HUES64 (cell line): ENCODE measurements at regions not wholly inside any gene's neighbourhood (a gene's known extent, or its start where the extent isn't known, plus 50 kb on each side); places are given as distances from the start of the nearest gene placed in this dataset.

Source experiments
- H3K27ac ChIP-seq: 2 replicates; pipeline ENCODE4 v1.7.0; 2013; ENCODE audit warnings: low read depth, low read length, inconsistent platforms
- H3K27me3 ChIP-seq: 2 replicates; pipeline ENCODE4 v1.6.1; 2013; ENCODE audit warnings: mild to moderate bottlenecking, low read length; ENCODE audit not compliant: insufficient read depth
- H3K36me3 ChIP-seq: 2 replicates; pipeline ENCODE4 v1.6.1; 2013; ENCODE audit warnings: mild to moderate bottlenecking, low read length; ENCODE audit not compliant: insufficient read depth
- H3K4me1 ChIP-seq: 2 replicates; pipeline ENCODE4 v1.6.1; 2013; ENCODE audit warnings: mild to moderate bottlenecking, low read length, moderate library complexity; ENCODE audit not compliant: insufficient read depth
- H3K4me3 ChIP-seq: 2 replicates; pipeline ENCODE4 v1.5.1; 2013; ENCODE audit warnings: mild to moderate bottlenecking, low read length, moderate library complexity
- H3K9ac ChIP-seq: 2 replicates; pipeline ENCODE4 v1.6.1; 2013; ENCODE audit warnings: mild to moderate bottlenecking, low read depth, low read length
- H3K9me3 ChIP-seq: 2 replicates; pipeline ENCODE4 v1.6.1; 2013; ENCODE audit warnings: low read depth, low read length; ENCODE audit not compliant: insufficient read depth
- WGBS: fragments of 150-250, 120-280 bp; methylation state at CpG from one replicate; pipeline ENCODE4 v1.1.7; 2013; ENCODE audit warnings: missing lambda C conversion rate; 5-methylcytosine and 5-hydroxymethylcytosine counted together

DNA sequence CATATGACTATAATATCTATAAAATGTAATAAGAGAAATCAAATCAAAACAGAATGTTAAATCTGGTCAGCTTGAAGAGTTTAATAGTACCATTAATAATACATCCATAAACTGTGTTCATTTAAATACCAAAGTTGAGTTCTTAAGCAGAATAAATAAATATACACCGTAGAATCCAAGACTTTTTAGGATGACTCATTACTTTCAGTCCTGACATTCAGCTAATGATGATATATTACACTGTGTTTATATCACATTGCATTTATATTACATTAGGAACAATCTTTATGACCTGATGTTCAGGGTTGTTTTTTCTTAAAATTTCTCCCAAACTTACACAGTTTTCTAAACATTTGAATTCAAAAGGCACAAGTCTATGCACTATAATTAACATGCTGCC is 331.3 kb downstream of the SS18 start:
- H3K36me3 ChIP-seq = no peaks in the 10 kb centered on the region
- no peaks in the 10 kb centered on the region for H3K4me1 ChIP-seq
- no peaks in the 10 kb centered on the region for H3K27me3 ChIP-seq
- H3K4me3 ChIP-seq = no peak overlapping the region
- no peaks in the 10 kb centered on the region for H3K9me3 ChIP-seq
- H3K9ac ChIP-seq = no peak overlapping the region
- WGBS = no CpG with 5 or more reads among the region's 1 CpG
- H3K27ac ChIP-seq = no peak overlapping the region

DNA sequence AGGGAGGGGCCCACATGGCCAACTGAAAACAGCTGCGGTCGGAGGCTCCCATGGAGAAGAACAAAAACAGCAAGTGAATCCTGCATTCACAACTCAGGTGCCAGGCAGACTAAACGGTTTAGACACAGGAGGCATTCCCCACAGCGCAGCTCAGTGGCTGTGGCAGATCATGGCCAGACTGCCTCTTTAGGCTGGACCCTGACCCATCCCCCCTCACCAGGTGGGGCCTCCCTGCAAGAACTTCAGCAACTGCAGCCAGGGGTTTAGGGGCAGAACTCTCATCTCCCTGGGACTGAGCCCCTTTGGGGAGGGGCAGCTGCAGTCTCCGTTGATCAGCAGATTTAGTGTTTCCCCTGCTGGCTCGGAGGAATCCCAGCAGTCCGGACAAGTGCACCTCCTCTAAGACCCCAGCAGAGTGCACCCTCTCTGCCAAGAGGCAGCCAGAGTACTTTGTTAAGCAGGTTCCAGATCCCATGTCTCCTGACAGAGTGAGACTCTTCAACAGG is 346.7 kb downstream of the SS18 start:
- no peaks in the 10 kb centered on the region for H3K36me3 ChIP-seq
- H3K9me3 ChIP-seq = no peaks in the 10 kb centered on the region
- 61% methylated on average over 7 of the region's 7 CpGs for WGBS
- no peak overlapping the region for H3K4me3 ChIP-seq
- no peak overlapping the region for H3K9ac ChIP-seq
- H3K27ac ChIP-seq = no peak overlapping the region; the same call in 1 of the 2 replicates
- peaks cover 13% of the 10 kb centered on the region; the same call in 1 of the 2 replicates for H3K4me1 ChIP-seq
- H3K27me3 ChIP-seq = peaks cover under 1% of the 10 kb centered on the region; the same call in 1 of the 2 replicates

DNA sequence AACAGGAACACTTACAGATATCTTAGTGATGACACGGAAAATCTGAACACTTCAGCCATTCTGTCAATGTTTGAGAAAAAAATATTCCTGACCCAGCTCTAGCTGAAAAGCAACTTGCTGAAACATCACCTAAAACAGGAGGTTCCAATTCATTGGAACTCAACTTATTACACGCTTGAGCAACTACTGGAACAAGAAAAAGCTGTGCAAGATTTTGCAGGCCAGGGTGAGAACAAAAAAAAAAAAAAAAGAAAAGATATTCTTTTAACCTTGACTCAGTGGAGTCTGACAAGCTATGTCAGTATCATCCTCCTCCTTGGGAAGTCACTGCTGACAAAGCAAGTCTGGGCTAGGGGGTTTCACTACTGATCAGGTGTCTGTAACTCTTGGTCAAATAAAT is 351.0 kb downstream of the SS18 start:
- Histone ChIP-seq H3K4me3 (no peak overlapping the region), H3K27ac (no peak overlapping the region), H3K36me3 (no peaks in the 10 kb centered on the region), H3K27me3 (peaks cover 28% of the 10 kb centered on the region), H3K9me3 (no peaks in the 10 kb centered on the region), H3K4me1 (peaks cover 38% of the 10 kb centered on the region), H3K9ac (no peak overlapping the region)
- WGBS = 98% methylated on average over 2 of the region's 2 CpGs

DNA sequence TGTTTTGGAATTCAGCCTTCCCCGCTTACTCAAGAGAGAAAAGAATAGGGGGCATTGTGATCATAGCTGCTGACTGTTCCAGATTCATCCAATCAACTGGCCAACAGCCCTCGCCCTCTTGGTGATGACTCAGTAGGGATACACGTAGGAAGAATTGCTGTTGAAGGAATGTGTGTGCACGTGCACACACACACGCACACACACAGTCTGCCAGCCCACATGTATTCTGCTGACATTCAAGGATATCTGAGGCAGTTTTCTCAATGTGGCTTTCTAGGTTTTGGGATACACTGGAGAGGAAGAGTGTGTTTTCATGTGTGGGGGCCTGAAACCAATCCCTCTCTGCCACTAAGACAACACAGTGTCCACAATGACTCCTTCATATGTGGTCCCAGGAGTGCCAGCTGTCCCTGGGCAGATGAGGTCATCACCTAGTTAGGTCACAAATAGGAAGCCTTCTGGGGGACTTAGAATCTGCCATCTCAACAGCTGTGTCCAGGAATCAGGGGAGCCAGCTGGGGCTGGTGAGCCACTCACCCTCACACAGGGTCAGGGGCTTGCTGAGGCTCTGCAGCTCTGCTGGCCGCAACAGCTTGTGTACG is 352.6 kb downstream of the SS18 start:
- Histone ChIP-seq H3K9ac (no peak overlapping the region), H3K4me1 (peaks cover 41% of the 10 kb centered on the region), H3K27ac (no peak overlapping the region), H3K4me3 (no peak overlapping the region), H3K36me3 (no peaks in the 10 kb centered on the region), H3K9me3 (no peaks in the 10 kb centered on the region), H3K27me3 (peaks cover 40% of the 10 kb centered on the region)
- WGBS = 97% methylated on average over 7 of the region's 7 CpGs

DNA sequence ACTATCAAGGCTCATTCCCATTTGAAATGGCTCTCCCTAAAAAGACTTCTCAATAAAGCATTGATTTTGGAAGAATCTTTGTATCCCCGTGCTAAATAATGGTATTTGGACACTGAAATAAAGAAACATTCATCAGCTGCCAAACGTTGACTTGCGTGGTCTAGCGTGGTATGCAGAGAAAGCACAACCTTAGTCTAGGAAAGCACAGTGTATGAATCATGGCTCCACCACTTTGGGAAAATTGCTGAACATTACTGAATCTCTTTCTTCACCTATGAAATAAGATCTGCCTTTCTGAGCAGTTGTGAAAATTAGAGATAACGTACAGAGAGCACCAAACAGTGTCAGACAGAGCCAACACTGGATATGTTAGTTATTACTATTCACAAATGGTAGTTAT is 353.9 kb downstream of the SS18 start:
- Histone ChIP-seq H3K36me3 (no peaks in the 10 kb centered on the region), H3K27me3 (peaks cover 46% of the 10 kb centered on the region), H3K9me3 (no peaks in the 10 kb centered on the region), H3K4me3 (no peak overlapping the region), H3K4me1 (peaks cover 45% of the 10 kb centered on the region), H3K9ac (no peak overlapping the region), H3K27ac (no peak overlapping the region)
- WGBS = 95% methylated on average over 5 of the region's 5 CpGs

DNA sequence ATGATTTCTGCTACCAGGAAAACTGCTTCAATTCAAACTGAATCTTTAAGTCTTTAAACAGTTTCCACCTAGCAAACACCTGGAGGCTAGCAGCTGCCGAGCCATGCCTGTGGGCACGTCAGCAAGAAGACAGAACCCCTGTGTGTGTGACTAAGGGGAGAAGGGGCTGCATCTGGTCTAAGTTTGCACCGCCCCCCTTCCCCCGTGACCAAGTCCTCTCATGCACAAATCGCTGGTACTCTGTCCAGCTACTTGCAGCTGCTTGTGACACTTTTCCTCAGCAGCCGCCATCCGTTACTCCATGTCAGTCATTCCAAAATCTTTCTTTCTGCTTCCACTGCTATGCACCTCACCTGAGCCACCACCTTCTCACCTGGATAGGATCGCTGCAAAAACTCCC is 355.0 kb downstream of the SS18 start:
- Histone ChIP-seq H3K27ac (no peak overlapping the region), H3K9me3 (peaks cover 6% of the 10 kb centered on the region; the same call in 1 of the 2 replicates), H3K4me1 (peaks cover 45% of the 10 kb centered on the region), H3K36me3 (no peaks in the 10 kb centered on the region), H3K4me3 (no peak overlapping the region), H3K9ac (no peak overlapping the region), H3K27me3 (peaks cover 46% of the 10 kb centered on the region)
- 80% methylated on average over 8 of the region's 8 CpGs for WGBS

DNA sequence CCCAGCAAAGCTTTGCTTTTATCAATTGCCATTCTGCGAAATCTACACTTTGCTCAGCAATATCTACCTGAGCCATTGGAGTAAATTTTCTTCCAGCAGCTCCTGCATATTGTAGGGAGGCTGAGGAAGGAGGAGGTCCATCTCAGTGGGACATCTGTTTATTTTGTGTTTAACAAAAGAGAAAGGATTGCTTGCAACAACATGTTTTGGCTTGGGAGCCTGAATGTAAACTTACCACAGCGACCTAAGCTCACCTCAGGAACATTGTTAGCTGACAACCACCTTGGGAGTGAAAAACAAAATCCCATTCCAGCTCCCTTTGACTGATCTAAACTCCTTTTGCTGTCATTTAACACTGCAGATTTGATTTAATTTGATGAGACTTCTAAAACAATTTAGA is 356.1 kb downstream of the SS18 start:
- Histone ChIP-seq H3K4me1 (peaks cover 51% of the 10 kb centered on the region), H3K9me3 (peaks cover 11% of the 10 kb centered on the region; the same call in 1 of the 2 replicates), H3K36me3 (no peaks in the 10 kb centered on the region), H3K9ac (no peak overlapping the region), H3K27me3 (peaks cover 46% of the 10 kb centered on the region), H3K4me3 (no peak overlapping the region), H3K27ac (no peak overlapping the region; the same call in 1 of the 2 replicates)
- WGBS = 14% methylated on average over 2 of the region's 2 CpGs

DNA sequence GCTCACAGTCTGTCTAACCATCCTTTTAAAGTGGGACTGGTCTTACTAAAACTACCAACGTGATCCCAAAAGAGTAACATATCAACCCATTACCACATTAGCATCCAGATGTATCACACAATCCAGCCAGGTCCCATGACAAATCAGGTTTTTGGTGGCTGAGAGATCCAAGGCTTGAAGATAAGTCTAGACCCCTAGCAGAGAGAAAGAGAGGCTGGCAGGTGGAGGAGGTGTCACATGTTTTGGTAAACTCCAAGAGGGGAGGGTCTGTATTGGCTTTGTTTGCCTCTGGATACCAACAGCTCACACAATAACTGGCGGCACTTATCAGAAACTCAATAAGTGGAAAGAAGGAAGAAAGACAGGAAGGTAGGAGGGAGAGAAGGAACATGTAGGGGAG is 357.6 kb downstream of the SS18 start:
- H3K4me3 ChIP-seq = no peak overlapping the region
- 83% methylated on average over 2 of the region's 2 CpGs for WGBS
- H3K36me3 ChIP-seq = no peaks in the 10 kb centered on the region
- peaks cover 57% of the 10 kb centered on the region for H3K4me1 ChIP-seq
- no peak overlapping the region for H3K27ac ChIP-seq
- H3K9me3 ChIP-seq = peaks cover 11% of the 10 kb centered on the region; the same call in 1 of the 2 replicates
- H3K9ac ChIP-seq = no peak overlapping the region
- H3K27me3 ChIP-seq = peaks cover 44% of the 10 kb centered on the region

DNA sequence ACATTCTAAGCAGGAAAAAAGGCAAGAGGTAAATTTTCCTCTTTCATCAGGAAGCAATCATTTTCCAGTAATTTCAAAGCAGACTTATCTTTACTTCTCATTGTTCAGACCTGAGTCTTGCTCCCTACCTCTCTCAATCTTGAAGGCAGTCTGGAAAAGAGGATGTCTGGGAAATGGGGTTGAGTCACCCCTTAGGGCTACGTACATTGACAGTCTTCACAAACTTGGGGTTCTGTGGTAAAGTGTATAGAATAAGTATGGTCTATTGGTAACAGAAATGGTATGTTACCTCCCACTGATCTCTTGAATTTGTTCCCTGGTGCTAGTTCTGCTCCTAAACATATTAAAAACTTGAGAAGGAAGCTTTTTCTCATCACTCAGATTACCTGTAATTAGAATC is 361.3 kb downstream of the SS18 start:
- Histone ChIP-seq H3K4me1 (peaks cover 33% of the 10 kb centered on the region), H3K9ac (no peak overlapping the region), H3K36me3 (no peaks in the 10 kb centered on the region), H3K27me3 (peaks cover 18% of the 10 kb centered on the region), H3K27ac (no peak overlapping the region), H3K9me3 (peaks cover 11% of the 10 kb centered on the region; the same call in 1 of the 2 replicates), H3K4me3 (no peak overlapping the region)
- 93% methylated on average over 1 of the region's 1 CpG for WGBS

DNA sequence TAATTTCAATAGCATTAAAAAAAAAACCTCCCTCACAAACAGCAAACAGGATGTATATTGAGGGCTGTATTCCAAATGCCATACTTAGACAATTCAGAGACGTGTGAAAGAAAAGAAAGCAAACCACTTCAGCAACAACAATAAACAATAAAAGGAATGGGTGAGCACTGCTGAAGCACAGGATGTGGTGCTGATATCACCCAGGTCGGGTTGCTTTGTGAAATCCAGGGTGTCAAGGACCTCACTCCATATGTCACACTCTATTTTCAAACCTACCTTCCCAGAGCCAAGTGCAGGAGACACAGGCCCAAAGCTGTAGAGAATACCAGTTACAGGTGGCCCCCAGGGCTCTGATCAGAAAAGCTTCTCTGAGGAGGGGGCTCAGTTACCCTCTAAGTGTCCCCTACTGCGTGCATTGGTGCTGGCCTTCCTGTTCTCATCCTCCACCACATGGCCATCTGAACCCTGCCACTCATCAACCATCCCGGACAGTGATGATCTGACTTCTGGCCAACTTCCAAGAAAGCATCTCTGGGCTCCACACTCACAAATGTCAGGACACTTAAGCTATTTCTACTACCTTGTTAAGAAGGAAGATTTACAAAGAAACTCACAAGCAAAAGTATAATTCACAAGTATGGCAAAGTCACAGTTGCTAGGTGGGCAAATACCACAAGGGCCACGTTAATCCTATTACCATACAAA is 363.0 kb downstream of the SS18 start:
- 92% methylated on average over 4 of the region's 5 CpGs for WGBS
- H3K9ac ChIP-seq = no peak overlapping the region
- peaks cover 17% of the 10 kb centered on the region; the same call in 1 of the 2 replicates for H3K4me1 ChIP-seq
- H3K27ac ChIP-seq = no peak overlapping the region
- peaks cover 2% of the 10 kb centered on the region; the same call in 1 of the 2 replicates for H3K27me3 ChIP-seq
- H3K9me3 ChIP-seq = peaks cover 11% of the 10 kb centered on the region; the same call in 1 of the 2 replicates
- no peak overlapping the region for H3K4me3 ChIP-seq
- no peaks in the 10 kb centered on the region for H3K36me3 ChIP-seq

DNA sequence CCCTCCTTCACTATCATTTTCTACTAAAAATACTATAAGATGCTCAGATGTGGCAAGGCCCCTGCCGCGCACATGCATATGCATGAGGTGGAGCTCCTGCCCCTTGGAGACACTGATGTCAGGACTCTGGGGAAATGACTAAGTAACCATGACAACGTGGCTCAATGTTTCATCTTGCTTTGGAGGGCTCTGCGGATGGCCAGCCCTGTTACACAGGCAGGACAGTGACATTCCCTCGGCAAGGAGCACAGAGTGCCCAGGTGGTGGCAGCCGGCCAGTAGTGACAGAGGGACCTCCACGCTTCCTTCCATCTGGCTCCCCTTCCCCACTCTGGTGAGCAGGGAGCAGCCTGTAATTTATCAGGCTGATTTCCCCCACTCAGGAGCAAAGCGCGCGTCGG is 364.1 kb downstream of the SS18 start:
- no peaks in the 10 kb centered on the region for H3K36me3 ChIP-seq
- WGBS = 87% methylated on average over 11 of the region's 11 CpGs
- peaks cover 15% of the 10 kb centered on the region; the same call in 1 of the 2 replicates for H3K4me1 ChIP-seq
- H3K27ac ChIP-seq = no peak overlapping the region
- peaks cover 11% of the 10 kb centered on the region; the same call in 1 of the 2 replicates for H3K9me3 ChIP-seq
- H3K27me3 ChIP-seq = no peaks in the 10 kb centered on the region
- no peak overlapping the region for H3K4me3 ChIP-seq
- H3K9ac ChIP-seq = no peak overlapping the region
